A673 (cell line): ENCODE measurements at regions not wholly inside any gene's neighbourhood (a gene's known extent, or its start where the extent isn't known, plus 50 kb on each side); places are given as distances from the start of the nearest gene placed in this dataset.

Source experiments
- BruUV-seq: library from RNA; stranded (reverse); fragments of 400-500 nt; replicated peaks from 2 replicates; lab custom pipeline; 2021; lab: Mats Ljungman, UMichigan
- CTCF ChIA-PET: fragments of 300-600 bp; sonication (Branson Sonifier 250); formaldehyde crosslinking; loops from one replicate; lab custom pipeline; 2022; ENCODE audit warnings: antibody characterized with exemption; lab: Charles Lee
- POLR2A ChIA-PET: fragments of 300-600 bp; sonication (Branson Sonifier 250); formaldehyde crosslinking; loops from one replicate; lab custom pipeline; 2022; ENCODE audit warnings: antibody characterized with exemption; ENCODE audit not compliant: low non-redundant PET; lab: Charles Lee
- DNase-seq: peaks from one replicate; pipeline ENCODE4 v3.0.0-alpha.2; 2015; ENCODE audit warnings: low spot score
- H3K27ac ChIP-seq: fragments of 200-600 bp; sonication (generic); 2 replicates; pipeline ENCODE4 v1.5.1; 2016; ENCODE audit warnings: mixed run types, low read depth, mild to moderate bottlenecking, mixed read lengths, antibody characterized with exemption, low read length; ENCODE audit not compliant: poor library complexity, severe bottlenecking
- H3K27me3 ChIP-seq: fragments of 200-600 bp; sonication (generic); replicated peaks from 2 replicates; pipeline ENCODE4 v1.6.1; 2017; ENCODE audit warnings: mixed run types, low read depth, mild to moderate bottlenecking, mixed read lengths, antibody characterized with exemption, low read length; ENCODE audit not compliant: insufficient read depth, poor library complexity
- H3K36me3 ChIP-seq: fragments of 200-600 bp; sonication (generic); 2 replicates; pipeline ENCODE4 v1.6.1; 2016; ENCODE audit warnings: mixed run types, mild to moderate bottlenecking, mixed read lengths, antibody characterized with exemption, low read length; ENCODE audit not compliant: insufficient read depth, poor library complexity, severe bottlenecking
- H3K4me1 ChIP-seq: fragments of 200-600 bp; sonication (generic); 2 replicates; pipeline ENCODE4 v1.6.1; 2017; ENCODE audit warnings: mixed run types, mild to moderate bottlenecking, mixed read lengths, antibody characterized with exemption, low read length; ENCODE audit not compliant: insufficient read depth, poor library complexity, severe bottlenecking
- H3K4me3 ChIP-seq: fragments of 200-600 bp; sonication (generic); 2 replicates; pipeline ENCODE4 v1.5.1; 2016; ENCODE audit warnings: low read depth, mixed run types, mild to moderate bottlenecking, mixed read lengths, low read length; ENCODE audit not compliant: poor library complexity, severe bottlenecking
- H3K9me3 ChIP-seq: fragments of 200-600 bp; sonication (generic); 2 replicates; pipeline ENCODE4 v1.6.1; 2016; ENCODE audit warnings: mixed run types, low read depth, mild to moderate bottlenecking, mixed read lengths, antibody characterized with exemption, low read length; ENCODE audit not compliant: poor library complexity, severe bottlenecking
- EZH2 ChIP-seq: fragments of 200-600 bp; sonication (generic); IDR thresholded peaks from 2 replicates; pipeline ENCODE4 v1.6.1; 2017; ENCODE audit warnings: borderline replicate concordance, low read depth, mild to moderate bottlenecking, mixed read lengths, antibody characterized with exemption, low read length; ENCODE audit not compliant: poor library complexity, severe bottlenecking
- intact Hi-C: fragments of 100-400 bp; cut with micrococcal nuclease; formaldehyde crosslinking; loops from one replicate; pipeline ENCODE4 v1.10.0; 2022; ENCODE audit not compliant: unreplicated experiment
- TF ChIP-seq, protein P1 (sequence below): fragments of 300-800, 200-600 bp; sonication (generic); conservative IDR thresholded peaks from 2 replicates; pipeline ENCODE4 v1.5.1; 2017; ENCODE audit warnings: low read depth, mild to moderate bottlenecking, antibody characterized with exemption, low read length, moderate library complexity, mixed read lengths

DNA sequence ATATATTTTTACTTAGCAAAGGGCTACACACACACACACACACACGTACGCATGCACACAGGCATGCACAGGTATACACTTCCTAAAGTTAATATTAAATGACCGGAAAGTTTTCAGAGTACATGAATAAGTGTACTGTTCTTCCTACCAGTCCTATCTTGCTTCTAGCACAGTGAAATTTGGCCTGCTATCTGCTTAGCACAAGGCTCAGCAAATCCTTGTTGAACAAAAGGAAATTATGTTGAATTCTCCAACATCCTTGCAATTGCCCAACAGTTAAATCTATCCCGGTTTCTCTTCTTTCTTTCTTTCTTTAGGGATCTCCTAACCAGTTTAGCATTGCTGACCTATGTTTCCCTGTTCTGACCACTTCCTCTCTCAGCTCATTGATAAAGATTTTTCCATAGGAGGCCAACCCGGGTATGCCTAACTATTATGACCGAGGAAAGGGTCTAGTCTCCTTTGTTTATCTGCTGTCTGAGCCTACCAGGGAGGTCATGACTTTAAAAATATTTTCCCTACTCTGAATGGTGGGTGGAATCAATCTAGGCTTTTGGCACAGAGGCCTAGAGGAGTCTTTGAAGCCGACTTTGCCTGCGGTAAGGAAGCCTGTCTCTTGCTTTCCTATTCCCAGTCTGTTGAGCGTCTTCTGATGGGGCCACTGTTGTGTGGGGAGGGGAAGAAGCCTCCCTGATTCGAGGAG is 400.7 kb downstream of the HRH4 start:
- BruUV-seq = no TSS peak
- H3K4me1 ChIP-seq = no peaks in the 10 kb centered on the region
- H3K9me3 ChIP-seq = no peaks in the 10 kb centered on the region
- H3K4me3 ChIP-seq = no peak overlapping the region
- CTCF ChIA-PET = no interaction called here
- TF ChIP-seq, protein P1, sequence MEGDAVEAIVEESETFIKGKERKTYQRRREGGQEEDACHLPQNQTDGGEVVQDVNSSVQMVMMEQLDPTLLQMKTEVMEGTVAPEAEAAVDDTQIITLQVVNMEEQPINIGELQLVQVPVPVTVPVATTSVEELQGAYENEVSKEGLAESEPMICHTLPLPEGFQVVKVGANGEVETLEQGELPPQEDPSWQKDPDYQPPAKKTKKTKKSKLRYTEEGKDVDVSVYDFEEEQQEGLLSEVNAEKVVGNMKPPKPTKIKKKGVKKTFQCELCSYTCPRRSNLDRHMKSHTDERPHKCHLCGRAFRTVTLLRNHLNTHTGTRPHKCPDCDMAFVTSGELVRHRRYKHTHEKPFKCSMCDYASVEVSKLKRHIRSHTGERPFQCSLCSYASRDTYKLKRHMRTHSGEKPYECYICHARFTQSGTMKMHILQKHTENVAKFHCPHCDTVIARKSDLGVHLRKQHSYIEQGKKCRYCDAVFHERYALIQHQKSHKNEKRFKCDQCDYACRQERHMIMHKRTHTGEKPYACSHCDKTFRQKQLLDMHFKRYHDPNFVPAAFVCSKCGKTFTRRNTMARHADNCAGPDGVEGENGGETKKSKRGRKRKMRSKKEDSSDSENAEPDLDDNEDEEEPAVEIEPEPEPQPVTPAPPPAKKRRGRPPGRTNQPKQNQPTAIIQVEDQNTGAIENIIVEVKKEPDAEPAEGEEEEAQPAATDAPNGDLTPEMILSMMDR = no peak
- TF ChIP-seq EZH2 = no peak
- H3K27ac ChIP-seq = no peak overlapping the region
- POLR2A ChIA-PET = interaction anchor here (0.6 kb wide), 1 partner anchor 424 kb away, joined by 3 read pairs; no protein-coding TSS in a partner anchor
- no peaks in the 10 kb centered on the region for H3K36me3 ChIP-seq
- intact Hi-C loops = no loop called here
- peaks cover 23% of the 10 kb centered on the region for H3K27me3 ChIP-seq
- no peak for DNase-seq

DNA sequence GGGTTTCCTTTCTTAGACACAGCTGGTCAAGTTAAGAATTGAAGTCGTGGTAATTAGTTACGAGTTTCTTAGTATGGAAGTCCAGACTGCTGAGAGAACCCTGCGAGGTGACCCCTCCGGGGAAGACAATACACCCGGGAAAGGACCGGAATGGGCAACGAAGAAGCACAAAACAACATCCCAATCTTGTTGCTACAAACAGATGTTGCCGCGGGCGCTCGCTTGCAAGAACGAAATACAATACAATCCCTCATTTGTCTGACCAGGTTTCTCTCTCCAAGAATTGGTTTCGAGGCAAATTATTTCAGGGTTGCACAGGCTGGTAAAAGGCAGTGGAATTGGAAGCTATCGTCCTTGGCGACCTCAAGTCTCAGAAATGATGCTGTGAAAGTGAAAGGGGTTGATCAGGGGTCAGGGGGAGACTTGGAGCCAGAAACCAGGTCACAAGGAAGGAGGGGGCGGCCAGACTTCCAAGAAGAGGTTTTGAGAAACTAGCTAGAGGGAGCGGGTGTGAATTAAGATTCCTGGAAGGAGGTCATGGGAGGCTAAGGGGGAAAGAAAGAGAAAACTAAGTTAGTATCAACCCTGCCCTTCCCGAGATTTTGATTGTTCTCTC is 401.9 kb downstream of the HRH4 start:
- ChIA-PET POLR2A (no interaction called here), CTCF (no interaction called here)

DNA sequence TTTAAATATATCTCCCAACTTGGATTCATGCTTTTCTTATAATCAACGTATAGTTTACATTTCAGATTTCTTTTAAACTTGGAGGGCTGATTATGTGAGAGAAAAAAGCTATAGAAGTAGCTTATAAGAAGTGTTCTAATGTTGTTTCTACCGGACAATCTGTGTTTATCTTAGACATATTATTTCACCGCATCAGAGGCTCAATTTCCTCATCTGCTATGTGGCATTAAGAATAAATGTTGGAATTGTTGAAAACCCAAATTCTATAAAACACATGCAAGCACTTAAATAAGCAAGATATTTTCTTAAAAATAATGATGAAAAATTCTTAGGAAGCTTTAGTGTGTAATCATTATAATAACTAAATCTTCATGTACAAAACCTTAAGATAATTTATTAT is 407.9 kb downstream of the HRH4 start:
- H3K9me3 ChIP-seq = no peaks in the 10 kb centered on the region
- no TSS peak for BruUV-seq
- CTCF ChIA-PET = no interaction called here
- no peak overlapping the region for H3K4me3 ChIP-seq
- H3K27me3 ChIP-seq = peaks cover 6% of the 10 kb centered on the region
- TF ChIP-seq, protein P1 = no peak
- no peak for TF ChIP-seq EZH2
- no peak overlapping the region for H3K27ac ChIP-seq
- H3K4me1 ChIP-seq = no peaks in the 10 kb centered on the region
- intact Hi-C loops = no loop called here
- POLR2A ChIA-PET = no interaction called here
- DNase-seq = no peak
- no peaks in the 10 kb centered on the region for H3K36me3 ChIP-seq

More for the DNA sequence above, 401.9 kb downstream of the HRH4 start:
- Histone ChIP-seq H3K4me1 (no peaks in the 10 kb centered on the region), H3K4me3 (no peak overlapping the region), H3K9me3 (no peaks in the 10 kb centered on the region), H3K36me3 (no peaks in the 10 kb centered on the region), H3K27ac (no peak overlapping the region), H3K27me3 (peaks cover 16% of the 10 kb centered on the region)
- no TSS peak for BruUV-seq
- no peak for TF ChIP-seq EZH2
- TF ChIP-seq, protein P1 = no peak
- intact Hi-C loops = no loop called here
- no peak for DNase-seq
